Lung (tissue), 11 donors: ENCODE measurements at regions not wholly inside any gene's neighbourhood (a gene's known extent, or its start where the extent isn't known, plus 50 kb on each side); places are given as distances from the start of the nearest gene placed in this dataset.

Experiments
- ATAC-seq: fragments of 200-7000 bp; cut with Tn5 transposase; one replicate; pipeline ENCODE4 v1.9.1; 2020; ENCODE audit warnings: moderate number of reproducible peaks; ENCODE audit not compliant: insufficient read depth, low FRiP score
- DNase-seq, 3 donors: peaks; one replicate each; pipeline ENCODE4 v3.0.0-alpha.2; 2013 to 2017
- H3K27ac ChIP-seq, 2 donors: one replicate each; pipeline ENCODE4 v1.5.1; 2013; ENCODE audit warnings: mild to moderate bottlenecking in 2 of 2, moderate library complexity in 2 of 2, control low read depth in 1 of 2, inconsistent platforms in 1 of 2, low read depth in 1 of 2, low read length in 1 of 2
- H3K27me3 ChIP-seq, 3 donors: one replicate each; pipeline ENCODE4 v1.5.1; 2013; ENCODE audit warnings: low read length in 2 of 3; ENCODE audit not compliant: control insufficient read depth in 3 of 3, insufficient read depth in 3 of 3
- H3K36me3 ChIP-seq, 4 donors: one replicate each; pipeline ENCODE4 v1.5.1; 2013; ENCODE audit warnings: low read length in 4 of 4, mild to moderate bottlenecking in 1 of 4, moderate library complexity in 1 of 4; ENCODE audit not compliant: control insufficient read depth in 4 of 4, insufficient read depth in 4 of 4
- H3K4me1 ChIP-seq, 5 donors: one replicate each; pipeline ENCODE4 v1.5.1; 2013; ENCODE audit warnings: low read length in 5 of 5, mild to moderate bottlenecking in 2 of 5, moderate library complexity in 1 of 5; ENCODE audit not compliant: control insufficient read depth in 5 of 5, insufficient read depth in 5 of 5
- H3K4me3 ChIP-seq: one replicate; pipeline ENCODE4 v1.5.1; 2013; ENCODE audit warnings: mild to moderate bottlenecking, control low read depth, moderate library complexity
- H3K9ac ChIP-seq, 2 donors: one replicate each; pipeline ENCODE4 v1.5.1; 2013; ENCODE audit warnings: low read length in 2 of 2, control low read depth in 1 of 2; ENCODE audit not compliant: insufficient read depth in 1 of 2
- H3K9me3 ChIP-seq, 4 donors: one replicate each; pipeline ENCODE4 v1.5.1; 2013; ENCODE audit warnings: low read length in 3 of 4, mild to moderate bottlenecking in 1 of 4, moderate library complexity in 1 of 4; ENCODE audit not compliant: control insufficient read depth in 4 of 4, insufficient read depth in 3 of 4
- WGBS, 2 donors: extraction: QIAGEN DNeasy Blood & Tissue Kit; methylation state at CpG; one replicate each; pipeline ENCODE4 v1.1.7; 2013; 5-methylcytosine and 5-hydroxymethylcytosine counted together
- TF ChIP-seq, protein P1 (sequence below): IDR thresholded peaks from 2 replicates; pipeline ENCODE4 v1.5.1; 2012; ENCODE audit warnings: mild to moderate bottlenecking; ENCODE audit errors: control extremely low read depth, extremely low read depth
- donor health status: control.
- donor health status: control.
- donor health status: Bipolar disorder and iron deficiency.
- donor health status: healthy.
- donor health status: DM: yes; HTN: yes; CAD: no.

DNA sequence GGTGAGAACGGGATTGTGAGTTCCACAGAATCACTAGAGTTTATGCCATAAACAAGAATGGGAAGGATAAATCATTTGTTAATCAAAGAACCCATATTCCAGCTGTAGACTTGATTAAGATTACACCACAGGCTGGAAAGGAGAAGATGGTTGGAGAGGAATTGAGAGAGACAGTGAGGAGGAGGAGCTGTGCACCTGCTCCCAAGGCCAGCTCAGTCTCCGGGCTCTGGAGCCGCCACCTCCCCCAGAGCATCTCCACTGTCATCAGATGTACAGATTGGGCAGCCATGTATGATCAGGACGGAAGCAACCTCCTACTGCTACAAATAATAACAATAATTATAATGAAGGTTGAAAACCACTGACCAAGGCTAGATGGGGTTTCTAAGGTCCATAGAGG lies 170.0 kb downstream of the MINAR1 start:
- TF ChIP-seq, protein P1, sequence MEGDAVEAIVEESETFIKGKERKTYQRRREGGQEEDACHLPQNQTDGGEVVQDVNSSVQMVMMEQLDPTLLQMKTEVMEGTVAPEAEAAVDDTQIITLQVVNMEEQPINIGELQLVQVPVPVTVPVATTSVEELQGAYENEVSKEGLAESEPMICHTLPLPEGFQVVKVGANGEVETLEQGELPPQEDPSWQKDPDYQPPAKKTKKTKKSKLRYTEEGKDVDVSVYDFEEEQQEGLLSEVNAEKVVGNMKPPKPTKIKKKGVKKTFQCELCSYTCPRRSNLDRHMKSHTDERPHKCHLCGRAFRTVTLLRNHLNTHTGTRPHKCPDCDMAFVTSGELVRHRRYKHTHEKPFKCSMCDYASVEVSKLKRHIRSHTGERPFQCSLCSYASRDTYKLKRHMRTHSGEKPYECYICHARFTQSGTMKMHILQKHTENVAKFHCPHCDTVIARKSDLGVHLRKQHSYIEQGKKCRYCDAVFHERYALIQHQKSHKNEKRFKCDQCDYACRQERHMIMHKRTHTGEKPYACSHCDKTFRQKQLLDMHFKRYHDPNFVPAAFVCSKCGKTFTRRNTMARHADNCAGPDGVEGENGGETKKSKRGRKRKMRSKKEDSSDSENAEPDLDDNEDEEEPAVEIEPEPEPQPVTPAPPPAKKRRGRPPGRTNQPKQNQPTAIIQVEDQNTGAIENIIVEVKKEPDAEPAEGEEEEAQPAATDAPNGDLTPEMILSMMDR: no peak
- WGBS, 2 donors: 85 to 95% methylated on average over 4 of the region's 4 CpGs
- Histone ChIP-seq H3K9me3 (peaks cover 0 to 7% (median 0%) of the 10 kb centered on the region in 4 donors), H3K4me1 (no peaks in the 10 kb centered on the region), H3K4me3 (no peak overlapping the region), H3K27ac (no peak overlapping the region), H3K36me3 (no peaks in the 10 kb centered on the region), H3K27me3 (peaks cover 0 to 3% (median 0%) of the 10 kb centered on the region in 3 donors), H3K9ac (no peak overlapping the region)
- no peak for ATAC-seq
- no peak for DNase-seq

DNA sequence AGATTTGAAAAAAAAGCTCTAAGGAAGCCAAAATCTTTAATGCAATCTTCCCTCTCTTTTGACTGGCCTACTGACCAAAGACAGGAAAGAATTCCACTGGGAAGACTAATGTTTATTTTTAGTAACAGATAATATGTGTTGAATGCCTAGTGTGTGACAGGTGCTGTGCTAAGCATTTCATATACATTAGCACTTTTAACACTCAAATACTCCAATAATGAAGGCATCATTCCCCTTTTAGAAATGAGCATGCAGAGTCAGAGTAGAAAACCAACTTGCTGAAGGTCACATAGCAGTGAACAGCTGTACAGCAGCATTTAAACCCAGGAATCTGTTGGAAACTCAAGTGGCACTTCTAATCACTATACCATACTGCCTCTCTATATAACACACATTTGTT lies 170.6 kb downstream of the MINAR1 start:
- DNase-seq: peak in 1 of 3 donors; percentile 18
- H3K27ac ChIP-seq: no peak overlapping the region
- H3K9ac ChIP-seq: no peak overlapping the region
- no peaks in the 10 kb centered on the region for H3K36me3 ChIP-seq
- TF ChIP-seq, protein P1: no peak
- H3K9me3 ChIP-seq: peaks cover 0 to 7% (median 0%) of the 10 kb centered on the region in 4 donors
- no peak overlapping the region for H3K4me3 ChIP-seq
- H3K27me3 ChIP-seq: peaks cover 0 to 2% (median 0%) of the 10 kb centered on the region in 3 donors
- no peak for ATAC-seq
- H3K4me1 ChIP-seq: no peaks in the 10 kb centered on the region

DNA sequence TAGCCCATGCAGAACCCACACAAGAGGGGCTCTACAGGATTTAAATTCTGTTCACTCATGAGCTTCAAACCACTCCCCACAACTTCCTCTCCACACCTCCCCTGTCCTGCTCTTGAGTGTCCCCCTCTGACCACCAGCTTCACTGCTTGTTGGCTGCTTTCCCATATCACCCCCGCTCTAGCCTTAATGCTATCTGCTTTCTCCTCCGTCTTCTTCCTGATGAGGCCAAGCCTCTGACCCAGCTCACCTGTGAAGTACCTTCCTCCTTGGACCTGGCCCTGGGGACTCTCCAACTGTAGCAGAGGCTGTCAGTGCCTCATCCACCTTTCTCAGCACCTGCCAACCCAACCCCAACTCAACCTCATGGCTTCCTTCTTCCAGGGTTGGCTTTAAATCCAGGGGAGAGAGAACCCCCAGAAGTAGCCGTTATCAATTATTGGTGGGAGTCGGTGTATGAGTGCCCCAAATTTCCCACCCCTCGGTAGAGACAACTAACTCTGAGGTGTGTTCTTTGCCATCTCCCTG lies 174.8 kb downstream of the MINAR1 start:
- Histone ChIP-seq H3K36me3 (no peaks in the 10 kb centered on the region), H3K4me1 (no peaks in the 10 kb centered on the region), H3K9me3 (peaks cover 0 to 5% (median 0%) of the 10 kb centered on the region in 4 donors), H3K27me3 (no peaks in the 10 kb centered on the region), H3K27ac (no peak overlapping the region), H3K4me3 (no peak overlapping the region), H3K9ac (no peak overlapping the region)
- WGBS, 2 donors: 91 to 94% methylated on average over 5 of the region's 5 CpGs
- no peak for DNase-seq
- ATAC-seq: no peak
- TF ChIP-seq, protein P1: no peak
